ENCODE measurements at regions not wholly inside any gene's neighbourhood (a gene's known extent, or its start where the extent isn't known, plus 50 kb on each side); places are given as distances from the start of the nearest gene placed in this dataset.

GRCh38 chr3:42022355-42022754 lies 60.5 kb upstream of the ULK4 start:
- in situ Hi-C loops (cut with HindIII; ENCODE audit: low pct_unique_long_range_greater_than_20kb, low sequenced_read_pairs) = no loop called here
- DNase-seq (ENCODE audit: low read depth in 1 of 2, low spot score in 1 of 2) = no peak
- TF ChIP-seq JUND (IDR thresholded peaks at IDR 0.05; ENCODE audit: low read depth) = no peak

GRCh38 chr3:42020684-42021307 lies 58.9 kb upstream of the ULK4 start:
- no peak for DNase-seq (ENCODE audit: low read depth in 1 of 2, low spot score in 1 of 2)
- in situ Hi-C loops (cut with HindIII; ENCODE audit: low pct_unique_long_range_greater_than_20kb, low sequenced_read_pairs) = no loop called here
- TF ChIP-seq JUND (IDR thresholded peaks at IDR 0.05; ENCODE audit: low read depth) = no peak

- in situ Hi-C loops (cut with HindIII; ENCODE audit: low pct_unique_long_range_greater_than_20kb, low sequenced_read_pairs) = no loop called here
- DNase-seq (ENCODE audit: low read depth in 1 of 2, low spot score in 1 of 2) = no peak
- TF ChIP-seq JUND (IDR thresholded peaks at IDR 0.05; ENCODE audit: low read depth) = no peak
These were observed 58.0 kb upstream of the ULK4 start for GRCh38 chr3:42019953-42020260.

- no peak for TF ChIP-seq JUND (IDR thresholded peaks at IDR 0.05; ENCODE audit: low read depth)
- no peak for DNase-seq (ENCODE audit: low read depth in 1 of 2, low spot score in 1 of 2)
- in situ Hi-C loops (cut with HindIII; ENCODE audit: low pct_unique_long_range_greater_than_20kb, low sequenced_read_pairs) = no loop called here
These were observed 57.4 kb upstream of the ULK4 start for GRCh38 chr3:42019144-42019952.

- no peak for TF ChIP-seq JUND (IDR thresholded peaks at IDR 0.05; ENCODE audit: low read depth)
- in situ Hi-C loops (cut with HindIII; ENCODE audit: low pct_unique_long_range_greater_than_20kb, low sequenced_read_pairs) = no loop called here
- DNase-seq (ENCODE audit: low read depth in 1 of 2, low spot score in 1 of 2) = no peak
These were observed 53.1 kb upstream of the ULK4 start for GRCh38 chr3:42014921-42015533.

DNA sequence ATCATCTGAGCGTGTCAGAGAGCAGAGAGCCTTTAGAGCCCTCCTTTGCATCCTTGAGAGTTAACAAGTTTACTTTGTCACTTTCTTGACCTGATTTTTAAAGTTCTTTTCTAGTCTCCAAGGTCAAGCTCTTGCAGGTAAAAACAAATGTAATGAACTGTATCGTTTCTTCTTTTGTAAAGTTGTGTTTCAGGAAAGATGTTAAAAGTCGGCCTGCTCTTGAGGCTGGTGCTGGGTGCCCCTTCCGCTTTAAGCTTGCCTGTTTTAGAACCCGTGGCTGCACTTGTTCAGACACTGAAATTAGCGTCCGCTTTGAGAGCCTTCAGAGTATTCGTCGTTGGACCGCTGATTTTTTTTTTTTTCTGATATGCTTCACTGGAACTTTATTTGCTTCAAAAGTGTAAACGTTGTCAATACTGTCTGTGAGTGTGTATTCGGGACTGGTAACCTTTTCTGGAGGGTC lies 52.6 kb upstream of the ULK4 start:
- in situ Hi-C loops (cut with HindIII; ENCODE audit: low pct_unique_long_range_greater_than_20kb, low sequenced_read_pairs) = no loop called here
- DNase-seq (ENCODE audit: low read depth in 1 of 2, low spot score in 1 of 2) = no peak
- no peak for TF ChIP-seq JUND (IDR thresholded peaks at IDR 0.05; ENCODE audit: low read depth)

DNA sequence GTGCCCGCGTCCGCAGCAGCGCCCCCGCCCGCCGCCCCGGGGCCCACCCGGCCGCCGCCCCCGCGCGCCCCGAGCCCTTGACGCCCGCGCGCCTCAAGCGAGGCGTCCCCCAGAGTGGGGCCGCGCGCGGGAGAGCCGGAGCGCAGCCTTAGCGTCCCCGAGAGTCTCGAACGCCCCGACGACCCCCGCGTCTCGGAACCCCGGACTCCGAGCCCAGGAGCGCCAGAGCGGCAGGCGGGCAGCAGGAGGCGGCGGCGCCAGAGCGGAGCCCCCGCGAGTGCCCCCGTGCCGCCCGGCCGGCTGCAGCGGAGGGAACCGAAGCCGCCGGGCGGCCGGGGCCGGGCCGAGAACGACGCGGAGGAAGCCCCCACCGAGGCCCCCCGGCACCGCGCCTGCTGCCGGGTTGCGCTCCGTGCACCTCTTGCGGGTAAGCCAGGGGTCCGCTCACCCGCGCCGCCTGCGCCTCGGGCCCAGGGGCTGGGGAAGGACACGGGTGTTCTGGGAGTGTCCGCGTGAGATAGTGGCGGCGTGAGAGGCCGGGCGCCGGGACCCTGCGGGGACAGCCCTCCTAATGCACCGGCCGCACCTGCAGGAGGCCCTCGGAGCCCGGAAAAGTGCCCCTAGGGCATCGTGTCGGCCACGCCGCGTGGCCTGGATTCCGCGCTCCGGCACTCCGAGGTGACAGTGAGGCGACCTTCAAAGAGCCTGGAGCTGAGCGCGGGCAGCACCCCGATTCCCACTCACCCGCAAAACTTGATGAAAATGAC lies 52.0 kb upstream of the ULK4 start:
- no peak for TF ChIP-seq JUND (IDR thresholded peaks at IDR 0.05; ENCODE audit: low read depth)
- in situ Hi-C loops (cut with HindIII; ENCODE audit: low pct_unique_long_range_greater_than_20kb, low sequenced_read_pairs) = no loop called here
- DNase-seq (ENCODE audit: low read depth in 1 of 2, low spot score in 1 of 2) = peak; percentile 56 to 59

GRCh38 chr3:42012935-42013690 lies 51.2 kb upstream of the ULK4 start:
- peak; percentile 77 to 93 for DNase-seq (ENCODE audit: low read depth in 1 of 2, low spot score in 1 of 2)
- in situ Hi-C loops (cut with HindIII; ENCODE audit: low pct_unique_long_range_greater_than_20kb, low sequenced_read_pairs) = no loop called here
- TF ChIP-seq JUND (IDR thresholded peaks at IDR 0.05; ENCODE audit: low read depth) = no peak

GRCh38 chr3:42012383-42012934 lies 50.6 kb upstream of the ULK4 start:
- no peak for TF ChIP-seq JUND (IDR thresholded peaks at IDR 0.05; ENCODE audit: low read depth)
- in situ Hi-C loops (cut with HindIII; ENCODE audit: low pct_unique_long_range_greater_than_20kb, low sequenced_read_pairs) = no loop called here

More at GRCh38 chr3:42012383-42012934, 50.6 kb upstream of the ULK4 start:
- DNase-seq (ENCODE audit: low read depth in 1 of 2, low spot score in 1 of 2) = no peak

Measured in T47D (cell line).